Body of pancreas (tissue), 4 donors: ENCODE measurements at regions not wholly inside any gene's neighbourhood (a gene's known extent, or its start where the extent isn't known, plus 50 kb on each side); places are given as distances from the start of the nearest gene placed in this dataset.

Experiments used
- CTCF ChIP-seq, 7 experiments: fragments of 450-650 bp in 4 of 7; fragments of 200-600 bp in 3 of 7; sonication (generic) in 3 of 7; IDR thresholded peaks; one replicate each; pipeline ENCODE4 v1.5.1; 2016 to 2019; ENCODE audit warnings: antibody characterized with exemption in 7 of 7
- POLR2A ChIP-seq, 3 donors: fragments of 450-650 bp; IDR thresholded peaks; one replicate each; pipeline ENCODE4 v1.6.1; 2016; ENCODE audit warnings: antibody characterized with exemption in 3 of 3, mild to moderate bottlenecking in 2 of 3

- no peak for TF ChIP-seq CTCF (IDR thresholded peaks at IDR 0.05)
- no peak for TF ChIP-seq POLR2A (IDR thresholded peaks at IDR 0.05)
Observed at GRCh38 chr15:34493001-34493400, 55.4 kb upstream of the GOLGA8A start.
